ENCODE measurements at regions not wholly inside any gene's neighbourhood (a gene's known extent, or its start where the extent isn't known, plus 50 kb on each side); places are given as distances from the start of the nearest gene placed in this dataset.

DNA sequence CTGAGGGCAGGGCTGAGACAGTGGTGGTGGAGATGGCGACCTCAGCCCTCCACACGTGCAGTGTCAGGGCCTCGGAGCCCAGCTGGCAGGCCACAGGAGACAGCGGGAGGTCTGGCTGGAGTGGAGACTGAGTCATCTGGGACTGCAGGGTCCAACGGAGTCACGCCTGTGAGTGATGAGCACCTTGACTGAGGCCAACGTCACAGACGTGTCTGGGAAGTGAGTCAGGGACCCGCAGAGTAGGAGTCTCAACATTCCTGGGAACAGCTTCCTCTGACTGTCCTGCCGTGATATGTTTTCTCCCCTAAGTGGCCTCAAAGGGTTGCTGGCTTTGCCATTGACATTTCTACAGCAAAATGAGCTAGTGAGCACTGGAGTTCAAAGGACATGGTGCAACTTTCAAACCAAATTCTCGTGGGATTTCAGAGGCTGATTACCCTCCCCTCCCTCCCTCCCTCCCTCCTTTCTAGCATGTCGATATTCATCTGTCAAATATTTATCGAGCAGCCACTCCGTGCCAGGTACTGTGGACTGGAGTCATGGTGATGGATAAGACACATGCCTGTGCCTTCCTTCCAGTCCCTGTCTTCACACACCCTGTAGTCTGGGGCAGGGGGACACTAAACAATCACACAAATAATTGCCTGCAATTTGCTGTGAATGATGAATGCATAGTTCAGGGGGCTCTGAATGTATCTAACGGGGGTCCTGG lies 53.3 kb upstream of the AMOTL2 start (continued):
- TF ChIP-seq KAT8 (CRISPR knock-in tag; IDR thresholded peaks at IDR 0.05) (0 out of 2 replicates have a peak, but pooled peaks have one; percentile 35), RFXAP (CRISPR knock-in tag; IDR thresholded peaks at IDR 0.05; ENCODE audit: borderline replicate concordance) (no peak), ISL2 (CRISPR knock-in tag; IDR thresholded peaks at IDR 0.05) (no peak), CC2D1A (CRISPR knock-in tag; IDR thresholded peaks at IDR 0.05) (no peak), NFATC3 (CRISPR knock-in tag; IDR thresholded peaks at IDR 0.05) (no peak), PITX1 (CRISPR knock-in tag; IDR thresholded peaks at IDR 0.05) (0 out of 2 replicates have a peak, but pooled peaks have one; percentile 29), HNRNPH1 (optimal IDR thresholded peaks at IDR 0.05; ENCODE audit: low read depth, low read length) (no peak), ZNF558 (CRISPR knock-in tag; IDR thresholded peaks at IDR 0.05; ENCODE audit: borderline replicate concordance) (no peak), MXI1 (IDR thresholded peaks at IDR 0.05; ENCODE audit: borderline replicate concordance, low read depth, low read length) (no peak), XRCC5 (optimal IDR thresholded peaks at IDR 0.05; ENCODE audit: low read length) (no peak), POGZ (CRISPR knock-in tag; IDR thresholded peaks at IDR 0.05) (peak; percentile 34; the same call in 1 of the 2 replicates), ZNF343 (CRISPR knock-in tag; IDR thresholded peaks at IDR 0.05) (no peak), HMG20A (CRISPR knock-in tag; IDR thresholded peaks at IDR 0.05; ENCODE audit: borderline replicate concordance) (0 out of 2 replicates have a peak, but pooled peaks have one; percentile 54)
- TF ChIP-seq, protein P1, sequence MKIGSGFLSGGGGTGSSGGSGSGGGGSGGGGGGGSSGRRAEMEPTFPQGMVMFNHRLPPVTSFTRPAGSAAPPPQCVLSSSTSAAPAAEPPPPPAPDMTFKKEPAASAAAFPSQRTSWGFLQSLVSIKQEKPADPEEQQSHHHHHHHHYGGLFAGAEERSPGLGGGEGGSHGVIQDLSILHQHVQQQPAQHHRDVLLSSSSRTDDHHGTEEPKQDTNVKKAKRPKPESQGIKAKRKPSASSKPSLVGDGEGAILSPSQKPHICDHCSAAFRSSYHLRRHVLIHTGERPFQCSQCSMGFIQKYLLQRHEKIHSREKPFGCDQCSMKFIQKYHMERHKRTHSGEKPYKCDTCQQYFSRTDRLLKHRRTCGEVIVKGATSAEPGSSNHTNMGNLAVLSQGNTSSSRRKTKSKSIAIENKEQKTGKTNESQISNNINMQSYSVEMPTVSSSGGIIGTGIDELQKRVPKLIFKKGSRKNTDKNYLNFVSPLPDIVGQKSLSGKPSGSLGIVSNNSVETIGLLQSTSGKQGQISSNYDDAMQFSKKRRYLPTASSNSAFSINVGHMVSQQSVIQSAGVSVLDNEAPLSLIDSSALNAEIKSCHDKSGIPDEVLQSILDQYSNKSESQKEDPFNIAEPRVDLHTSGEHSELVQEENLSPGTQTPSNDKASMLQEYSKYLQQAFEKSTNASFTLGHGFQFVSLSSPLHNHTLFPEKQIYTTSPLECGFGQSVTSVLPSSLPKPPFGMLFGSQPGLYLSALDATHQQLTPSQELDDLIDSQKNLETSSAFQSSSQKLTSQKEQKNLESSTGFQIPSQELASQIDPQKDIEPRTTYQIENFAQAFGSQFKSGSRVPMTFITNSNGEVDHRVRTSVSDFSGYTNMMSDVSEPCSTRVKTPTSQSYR (CRISPR knock-in tag; IDR thresholded peaks at IDR 0.05; ENCODE audit: borderline replicate concordance) = 0 out of 2 replicates have a peak, but pooled peaks have one; percentile 10
- TF ChIP-seq, protein P2, sequence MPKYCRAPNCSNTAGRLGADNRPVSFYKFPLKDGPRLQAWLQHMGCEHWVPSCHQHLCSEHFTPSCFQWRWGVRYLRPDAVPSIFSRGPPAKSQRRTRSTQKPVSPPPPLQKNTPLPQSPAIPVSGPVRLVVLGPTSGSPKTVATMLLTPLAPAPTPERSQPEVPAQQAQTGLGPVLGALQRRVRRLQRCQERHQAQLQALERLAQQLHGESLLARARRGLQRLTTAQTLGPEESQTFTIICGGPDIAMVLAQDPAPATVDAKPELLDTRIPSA (CRISPR knock-in tag; IDR thresholded peaks at IDR 0.05; ENCODE audit: borderline replicate concordance) = no peak
- TF ChIP-seq, protein P3, sequence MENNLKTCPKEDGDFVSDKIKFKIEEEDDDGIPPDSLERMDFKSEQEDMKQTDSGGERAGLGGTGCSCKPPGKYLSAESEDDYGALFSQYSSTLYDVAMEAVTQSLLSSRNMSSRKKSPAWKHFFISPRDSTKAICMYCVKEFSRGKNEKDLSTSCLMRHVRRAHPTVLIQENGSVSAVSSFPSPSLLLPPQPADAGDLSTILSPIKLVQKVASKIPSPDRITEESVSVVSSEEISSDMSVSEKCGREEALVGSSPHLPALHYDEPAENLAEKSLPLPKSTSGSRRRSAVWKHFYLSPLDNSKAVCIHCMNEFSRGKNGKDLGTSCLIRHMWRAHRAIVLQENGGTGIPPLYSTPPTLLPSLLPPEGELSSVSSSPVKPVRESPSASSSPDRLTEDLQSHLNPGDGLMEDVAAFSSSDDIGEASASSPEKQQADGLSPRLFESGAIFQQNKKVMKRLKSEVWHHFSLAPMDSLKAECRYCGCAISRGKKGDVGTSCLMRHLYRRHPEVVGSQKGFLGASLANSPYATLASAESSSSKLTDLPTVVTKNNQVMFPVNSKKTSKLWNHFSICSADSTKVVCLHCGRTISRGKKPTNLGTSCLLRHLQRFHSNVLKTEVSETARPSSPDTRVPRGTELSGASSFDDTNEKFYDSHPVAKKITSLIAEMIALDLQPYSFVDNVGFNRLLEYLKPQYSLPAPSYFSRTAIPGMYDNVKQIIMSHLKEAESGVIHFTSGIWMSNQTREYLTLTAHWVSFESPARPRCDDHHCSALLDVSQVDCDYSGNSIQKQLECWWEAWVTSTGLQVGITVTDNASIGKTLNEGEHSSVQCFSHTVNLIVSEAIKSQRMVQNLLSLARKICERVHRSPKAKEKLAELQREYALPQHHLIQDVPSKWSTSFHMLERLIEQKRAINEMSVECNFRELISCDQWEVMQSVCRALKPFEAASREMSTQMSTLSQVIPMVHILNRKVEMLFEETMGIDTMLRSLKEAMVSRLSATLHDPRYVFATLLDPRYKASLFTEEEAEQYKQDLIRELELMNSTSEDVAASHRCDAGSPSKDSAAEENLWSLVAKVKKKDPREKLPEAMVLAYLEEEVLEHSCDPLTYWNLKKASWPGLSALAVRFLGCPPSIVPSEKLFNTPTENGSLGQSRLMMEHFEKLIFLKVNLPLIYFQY (CRISPR knock-in tag; IDR thresholded peaks at IDR 0.05; ENCODE audit: borderline replicate concordance) = no peak
- TF ChIP-seq, protein P4, sequence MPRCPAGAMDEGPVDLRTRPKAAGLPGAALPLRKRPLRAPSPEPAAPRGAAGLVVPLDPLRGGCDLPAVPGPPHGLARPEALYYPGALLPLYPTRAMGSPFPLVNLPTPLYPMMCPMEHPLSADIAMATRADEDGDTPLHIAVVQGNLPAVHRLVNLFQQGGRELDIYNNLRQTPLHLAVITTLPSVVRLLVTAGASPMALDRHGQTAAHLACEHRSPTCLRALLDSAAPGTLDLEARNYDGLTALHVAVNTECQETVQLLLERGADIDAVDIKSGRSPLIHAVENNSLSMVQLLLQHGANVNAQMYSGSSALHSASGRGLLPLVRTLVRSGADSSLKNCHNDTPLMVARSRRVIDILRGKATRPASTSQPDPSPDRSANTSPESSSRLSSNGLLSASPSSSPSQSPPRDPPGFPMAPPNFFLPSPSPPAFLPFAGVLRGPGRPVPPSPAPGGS (CRISPR knock-in tag; IDR thresholded peaks at IDR 0.05) = no peak
- TF ChIP-seq, protein P5, sequence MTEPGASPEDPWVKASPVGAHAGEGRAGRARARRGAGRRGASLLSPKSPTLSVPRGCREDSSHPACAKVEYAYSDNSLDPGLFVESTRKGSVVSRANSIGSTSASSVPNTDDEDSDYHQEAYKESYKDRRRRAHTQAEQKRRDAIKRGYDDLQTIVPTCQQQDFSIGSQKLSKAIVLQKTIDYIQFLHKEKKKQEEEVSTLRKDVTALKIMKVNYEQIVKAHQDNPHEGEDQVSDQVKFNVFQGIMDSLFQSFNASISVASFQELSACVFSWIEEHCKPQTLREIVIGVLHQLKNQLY (CRISPR knock-in tag; IDR thresholded peaks at IDR 0.05) = peak; percentile 31; the same call in 1 of the 2 replicates
- TF ChIP-seq, protein P6, sequence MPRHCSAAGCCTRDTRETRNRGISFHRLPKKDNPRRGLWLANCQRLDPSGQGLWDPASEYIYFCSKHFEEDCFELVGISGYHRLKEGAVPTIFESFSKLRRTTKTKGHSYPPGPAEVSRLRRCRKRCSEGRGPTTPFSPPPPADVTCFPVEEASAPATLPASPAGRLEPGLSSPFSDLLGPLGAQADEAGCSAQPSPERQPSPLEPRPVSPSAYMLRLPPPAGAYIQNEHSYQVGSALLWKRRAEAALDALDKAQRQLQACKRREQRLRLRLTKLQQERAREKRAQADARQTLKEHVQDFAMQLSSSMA (CRISPR knock-in tag; IDR thresholded peaks at IDR 0.05) = no peak
